MCF 10A (cell line): ENCODE measurements at regions not wholly inside any gene's neighbourhood (a gene's known extent, or its start where the extent isn't known, plus 50 kb on each side); places are given as distances from the start of the nearest gene placed in this dataset.

Source experiments
- BruUV-seq: library from RNA; stranded (reverse); fragments of 400-500 nt; replicated peaks from 2 replicates; lab custom pipeline; 2021; lab: Mats Ljungman, UMichigan
- CTCF ChIA-PET: fragments of 300-600 bp; sonication (Branson Sonifier 250); formaldehyde crosslinking; extraction: SDS; loops from one replicate; lab custom pipeline; 2021; ENCODE audit warnings: antibody characterized with exemption, inconsistent platforms; lab: Yijun Ruan, JAX
- POLR2A ChIA-PET: fragments of 300-600, 350-650 bp; sonication (Branson Sonifier 250); formaldehyde crosslinking; extraction: SDS; loops from one replicate; lab custom pipeline; 2020; ENCODE audit warnings: antibody characterized with exemption, inconsistent platforms; lab: Yijun Ruan, JAX
- DNase-seq: peaks from one replicate; pipeline ENCODE4 v3.0.0-alpha.2; 2018; ENCODE audit not compliant: unreplicated experiment
- H3K27ac Mint-ChIP-seq: one replicate; pipeline ENCODE4 v1.8.0; 2022; ENCODE audit warnings: mild to moderate bottlenecking, low read depth, mixed read lengths; ENCODE audit not compliant: unreplicated experiment
- H3K27me3 Mint-ChIP-seq: one replicate; pipeline ENCODE4 v1.8.0; 2022; ENCODE audit warnings: mixed read lengths; ENCODE audit not compliant: insufficient read depth, unreplicated experiment
- H3K36me3 Mint-ChIP-seq: one replicate; pipeline ENCODE4 v1.8.0; 2022; ENCODE audit warnings: mild to moderate bottlenecking, moderate library complexity, mixed read lengths; ENCODE audit not compliant: insufficient read depth, unreplicated experiment
- H3K4me1 Mint-ChIP-seq: one replicate; pipeline ENCODE4 v1.8.0; 2022; ENCODE audit warnings: mixed read lengths; ENCODE audit not compliant: insufficient read depth, unreplicated experiment
- H3K4me3 Mint-ChIP-seq: one replicate; pipeline ENCODE4 v1.8.0; 2022; ENCODE audit warnings: mild to moderate bottlenecking, moderate library complexity, mixed read lengths; ENCODE audit not compliant: unreplicated experiment
- H3K9me3 Mint-ChIP-seq: one replicate; pipeline ENCODE4 v1.8.0; 2022; ENCODE audit warnings: mixed read lengths; ENCODE audit not compliant: unreplicated experiment
- intact Hi-C: fragments of 100-400 bp; cut with micrococcal nuclease; formaldehyde crosslinking; loops from 2 replicates; pipeline ENCODE4 v1.14.1; 2022
- TF ChIP-seq, protein P1 (sequence below): fragments of 200-600 bp; IDR thresholded peaks from one replicate; pipeline ENCODE4 v1.8.0; 2022; ENCODE audit warnings: antibody characterized with exemption, mild to moderate bottlenecking; ENCODE audit not compliant: unreplicated experiment

DNA sequence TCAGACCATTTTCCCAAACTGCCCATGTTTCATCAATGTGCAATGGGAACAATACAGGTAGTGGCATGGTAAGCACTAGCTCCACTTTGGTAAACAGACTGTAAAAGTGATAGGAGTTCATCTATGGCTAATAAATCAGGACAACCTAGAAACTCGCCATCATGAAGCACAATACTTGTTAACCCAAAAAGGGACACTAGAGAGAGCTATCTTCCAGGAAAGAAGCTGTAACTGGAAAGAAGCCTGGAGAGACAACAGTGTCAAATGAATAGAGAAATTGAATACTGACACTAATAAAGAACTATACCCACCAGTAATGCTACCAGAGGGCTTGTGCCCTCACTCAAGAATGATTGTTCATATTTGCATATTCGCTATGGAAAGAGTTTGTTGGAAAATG is 164.7 kb upstream of the RGS18 start:
- intact Hi-C loops, result loop anchor here (1.0 kb wide), 2 partner anchors 318 to 453 kb away; no protein-coding TSS in a partner anchor
- no peaks in the 10 kb centered on the region for H3K27me3 Mint-ChIP-seq
- no peaks in the 10 kb centered on the region for H3K9me3 Mint-ChIP-seq
- ChIA-PET POLR2A (interaction anchor here (0.9 kb wide), 1 partner anchor 286 kb away, joined by 3 read pairs; no protein-coding TSS in a partner anchor), CTCF (interaction anchor here (0.6 to 1.7 kb wide), 17 partner anchors 9 to 456 kb away, joined by 3 to 6 read pairs (median 3); no protein-coding TSS in a partner anchor)
- TF ChIP-seq, protein P1, sequence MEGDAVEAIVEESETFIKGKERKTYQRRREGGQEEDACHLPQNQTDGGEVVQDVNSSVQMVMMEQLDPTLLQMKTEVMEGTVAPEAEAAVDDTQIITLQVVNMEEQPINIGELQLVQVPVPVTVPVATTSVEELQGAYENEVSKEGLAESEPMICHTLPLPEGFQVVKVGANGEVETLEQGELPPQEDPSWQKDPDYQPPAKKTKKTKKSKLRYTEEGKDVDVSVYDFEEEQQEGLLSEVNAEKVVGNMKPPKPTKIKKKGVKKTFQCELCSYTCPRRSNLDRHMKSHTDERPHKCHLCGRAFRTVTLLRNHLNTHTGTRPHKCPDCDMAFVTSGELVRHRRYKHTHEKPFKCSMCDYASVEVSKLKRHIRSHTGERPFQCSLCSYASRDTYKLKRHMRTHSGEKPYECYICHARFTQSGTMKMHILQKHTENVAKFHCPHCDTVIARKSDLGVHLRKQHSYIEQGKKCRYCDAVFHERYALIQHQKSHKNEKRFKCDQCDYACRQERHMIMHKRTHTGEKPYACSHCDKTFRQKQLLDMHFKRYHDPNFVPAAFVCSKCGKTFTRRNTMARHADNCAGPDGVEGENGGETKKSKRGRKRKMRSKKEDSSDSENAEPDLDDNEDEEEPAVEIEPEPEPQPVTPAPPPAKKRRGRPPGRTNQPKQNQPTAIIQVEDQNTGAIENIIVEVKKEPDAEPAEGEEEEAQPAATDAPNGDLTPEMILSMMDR, result peak; percentile 31
- no peaks in the 10 kb centered on the region for H3K4me1 Mint-ChIP-seq
- no TSS peak for BruUV-seq
- H3K36me3 Mint-ChIP-seq, result no peaks in the 10 kb centered on the region
- no peak overlapping the region for H3K4me3 Mint-ChIP-seq
- DNase-seq, result peak; percentile 34
- no peak overlapping the region for H3K27ac Mint-ChIP-seq

DNA sequence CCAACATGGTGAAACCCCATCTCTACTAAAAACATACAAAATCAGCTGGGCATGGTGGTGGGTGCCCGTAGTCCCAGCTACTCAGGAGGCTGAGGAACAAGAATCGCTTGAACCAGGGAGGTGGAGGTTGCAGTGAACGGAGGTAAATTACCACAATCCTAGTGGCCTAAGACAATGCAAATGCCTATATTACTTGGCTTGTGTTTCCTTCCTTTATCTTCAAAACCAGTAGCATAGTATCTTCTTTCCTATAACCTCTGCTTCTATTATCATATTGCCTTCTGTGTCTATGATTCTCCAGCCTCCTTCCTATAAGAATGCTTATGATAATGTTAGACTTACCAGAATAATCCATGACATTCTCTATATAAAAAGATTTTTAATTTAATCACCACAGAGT is 156.2 kb upstream of the RGS18 start:
- POLR2A ChIA-PET, result no interaction called here

DNA sequence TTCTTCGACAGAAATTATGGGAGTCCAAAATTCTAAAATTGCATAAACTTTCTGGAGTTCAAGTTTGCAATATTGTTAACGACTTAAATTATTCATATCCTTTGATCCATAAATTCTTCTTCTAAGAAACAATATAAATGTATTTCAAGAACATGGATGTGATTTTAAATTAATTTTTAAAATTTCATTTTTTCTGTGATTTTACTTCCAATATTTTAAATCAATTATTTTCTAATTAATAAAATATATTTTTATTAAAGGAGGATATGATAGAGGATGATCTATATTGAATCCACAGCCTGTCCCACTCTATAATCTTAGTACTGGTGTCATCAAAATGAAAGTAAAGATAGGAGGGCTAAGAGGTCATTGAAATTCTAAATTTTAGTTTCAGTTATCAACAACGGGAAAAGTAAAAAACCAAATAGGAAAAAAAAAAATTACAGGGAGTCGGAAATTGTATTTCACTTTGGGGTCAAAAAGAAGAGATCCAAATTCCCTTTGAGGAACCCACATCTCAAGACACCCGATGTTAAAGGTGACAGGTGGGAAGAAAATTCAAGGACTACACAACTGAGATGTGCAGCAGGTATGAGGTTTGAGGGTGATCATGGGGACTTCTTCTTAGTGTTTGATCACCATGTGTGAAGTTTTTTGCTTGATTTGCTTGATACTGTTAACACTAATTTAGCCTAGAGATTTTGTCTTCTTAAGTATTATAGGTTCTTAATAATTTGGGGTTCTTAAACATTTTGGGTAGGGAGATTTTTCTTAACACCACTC is 154.8 kb upstream of the RGS18 start:
- Mint-ChIP-seq H3K9me3 (no peaks in the 10 kb centered on the region), H3K27me3 (no peaks in the 10 kb centered on the region), H3K4me3 (no peak overlapping the region), H3K27ac (no peak overlapping the region), H3K36me3 (no peaks in the 10 kb centered on the region), H3K4me1 (peaks cover 6% of the 10 kb centered on the region)
- intact Hi-C loops, result no loop called here
- TF ChIP-seq, protein P1, result no peak
- BruUV-seq, result no TSS peak
- DNase-seq, result no peak
- POLR2A ChIA-PET, result no interaction called here
- CTCF ChIA-PET, result no interaction called here

More for the DNA sequence above, 156.2 kb upstream of the RGS18 start:
- H3K27ac Mint-ChIP-seq, result no peak overlapping the region
- H3K4me1 Mint-ChIP-seq, result peaks cover 6% of the 10 kb centered on the region
- BruUV-seq, result no TSS peak
- H3K4me3 Mint-ChIP-seq, result no peak overlapping the region
- CTCF ChIA-PET, result no interaction called here
- no peaks in the 10 kb centered on the region for H3K36me3 Mint-ChIP-seq
- TF ChIP-seq, protein P1, result no peak
- intact Hi-C loops, result no loop called here
- H3K27me3 Mint-ChIP-seq, result no peaks in the 10 kb centered on the region
- H3K9me3 Mint-ChIP-seq, result no peaks in the 10 kb centered on the region
- no peak for DNase-seq

- BruUV-seq, result no TSS peak
- Mint-ChIP-seq H3K4me1 (peaks cover 6% of the 10 kb centered on the region), H3K27me3 (no peaks in the 10 kb centered on the region), H3K9me3 (no peaks in the 10 kb centered on the region), H3K4me3 (no peak overlapping the region), H3K36me3 (no peaks in the 10 kb centered on the region), H3K27ac (no peak overlapping the region)
- intact Hi-C loops, result no loop called here
- TF ChIP-seq, protein P1, result no peak
- ChIA-PET CTCF (no interaction called here), POLR2A (interaction anchor here (0.8 kb wide), 1 partner anchor 32 kb away, joined by 3 read pairs; no protein-coding TSS in a partner anchor)
- DNase-seq, result no peak
Observed at GRCh38 chr1:192005976-192006375, 152.3 kb upstream of the RGS18 start.
